IPS DF 6.9 (cell line): ENCODE measurements at regions not wholly inside any gene's neighbourhood (a gene's known extent, or its start where the extent isn't known, plus 50 kb on each side); places are given as distances from the start of the nearest gene placed in this dataset.
"Not testable (repeated sequence)": the region's sequence is repeated elsewhere in the genome, so short reads cannot be mapped to it uniquely, and the experiment has no call there.

Source experiments
- DNase-seq: peaks from one replicate; pipeline ENCODE4 v3.0.0-alpha.2; 2013; ENCODE audit warnings: low read depth, low spot score
- H3K27ac ChIP-seq: one replicate; pipeline ENCODE4 v1.5.1; 2013; ENCODE audit warnings: low read length, control low read depth
- H3K27me3 ChIP-seq: 2 replicates; pipeline ENCODE4 v1.6.1; 2013; ENCODE audit warnings: mild to moderate bottlenecking, low read length; ENCODE audit not compliant: control insufficient read depth, insufficient read depth
- H3K36me3 ChIP-seq: 2 replicates; pipeline ENCODE4 v1.6.1; 2013; ENCODE audit warnings: low read length; ENCODE audit not compliant: control insufficient read depth, insufficient read depth
- H3K4me1 ChIP-seq: 2 replicates; pipeline ENCODE4 v1.6.1; 2013; ENCODE audit warnings: low read length; ENCODE audit not compliant: control insufficient read depth, insufficient read depth
- H3K4me3 ChIP-seq: 2 replicates; pipeline ENCODE4 v1.5.1; 2013; ENCODE audit warnings: mild to moderate bottlenecking, low read length
- H3K9me3 ChIP-seq: 2 replicates; pipeline ENCODE4 v1.6.1; 2013; ENCODE audit warnings: low read length, inconsistent platforms; ENCODE audit not compliant: control insufficient read depth, insufficient read depth
- WGBS: extraction: QIAGEN DNeasy Blood & Tissue Kit; methylation state at CpG from one replicate; pipeline ENCODE4 v1.1.7; 2013; ENCODE audit warnings: mixed read lengths, missing lambda C conversion rate; ENCODE audit not compliant: insufficient read length, insufficient coverage; 5-methylcytosine and 5-hydroxymethylcytosine counted together

DNA sequence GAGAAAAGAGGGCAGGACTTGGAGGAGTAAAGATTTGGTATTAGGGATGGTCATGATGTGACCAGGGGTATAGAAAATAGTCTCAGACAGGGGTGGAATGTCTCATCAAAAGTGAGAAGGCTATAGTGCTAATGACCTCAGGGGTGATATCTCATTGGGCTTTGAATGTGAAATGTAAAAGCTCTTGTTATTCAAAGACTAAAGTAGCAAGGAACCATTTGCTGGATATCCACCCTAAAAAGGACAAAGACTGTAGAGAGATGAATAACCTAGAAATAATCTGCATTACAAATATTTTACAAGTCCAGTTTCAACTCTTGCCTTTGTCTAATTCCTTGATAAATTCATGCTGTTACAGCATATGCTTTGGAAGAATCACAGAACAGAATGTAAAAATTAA, 224.4 kb downstream of the ICOS start:
- Histone ChIP-seq H3K27ac (no peak overlapping the region), H3K27me3 (no peaks in the 10 kb centered on the region), H3K36me3 (no peaks in the 10 kb centered on the region), H3K4me3 (no peak overlapping the region), H3K4me1 (no peaks in the 10 kb centered on the region), H3K9me3 (no peaks in the 10 kb centered on the region)
- no peak for DNase-seq

GRCh38 chr2:204161886-204162285, 225.3 kb downstream of the ICOS start:
- no CpG with 5 or more reads among the region's 3 CpGs for WGBS
- no peak for DNase-seq
- no peaks in the 10 kb centered on the region for H3K9me3 ChIP-seq
- no peak overlapping the region for H3K27ac ChIP-seq
- no peaks in the 10 kb centered on the region for H3K36me3 ChIP-seq
- no peak overlapping the region for H3K4me3 ChIP-seq
- no peaks in the 10 kb centered on the region for H3K27me3 ChIP-seq
- no peaks in the 10 kb centered on the region for H3K4me1 ChIP-seq

- WGBS, result no CpG with 5 or more reads among the region's 3 CpGs
Observed at GRCh38 chr2:204166961-204167360, 230.4 kb downstream of the ICOS start.

DNA sequence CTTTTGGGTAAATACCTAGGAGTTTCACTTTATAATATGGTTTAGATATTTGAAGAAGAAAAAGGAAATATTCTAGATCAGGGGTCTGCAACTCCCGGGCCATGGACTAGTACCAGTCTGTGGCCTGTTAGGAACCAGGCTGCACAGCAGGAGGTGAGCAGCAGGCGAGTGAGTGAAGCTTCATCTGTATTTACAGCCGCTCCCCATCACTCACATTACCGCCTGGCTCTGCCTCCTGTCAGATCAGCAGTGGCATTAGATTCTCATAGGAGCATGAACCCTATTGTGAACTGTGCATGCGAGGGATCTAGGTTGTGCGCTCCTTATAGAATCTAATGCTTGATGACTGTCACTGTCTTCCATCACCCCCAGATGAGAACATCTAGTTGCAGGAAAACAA, 231.1 kb downstream of the ICOS start:
- not testable (repeated sequence) for H3K27ac ChIP-seq, H3K9me3 ChIP-seq, DNase-seq, H3K36me3 ChIP-seq, H3K4me1 ChIP-seq, H3K4me3 ChIP-seq, H3K27me3 ChIP-seq
- WGBS, result no CpG with 5 or more reads among the region's 6 CpGs

More at GRCh38 chr2:204166961-204167360, 230.4 kb downstream of the ICOS start:
- no peaks in the 10 kb centered on the region for H3K36me3 ChIP-seq
- no peaks in the 10 kb centered on the region for H3K9me3 ChIP-seq
- DNase-seq, result no peak
- peaks cover 3% of the 10 kb centered on the region; the same call in 1 of the 2 replicates for H3K4me1 ChIP-seq
- H3K27me3 ChIP-seq, result no peaks in the 10 kb centered on the region
- H3K4me3 ChIP-seq, result no peak overlapping the region
- no peak overlapping the region for H3K27ac ChIP-seq

DNA sequence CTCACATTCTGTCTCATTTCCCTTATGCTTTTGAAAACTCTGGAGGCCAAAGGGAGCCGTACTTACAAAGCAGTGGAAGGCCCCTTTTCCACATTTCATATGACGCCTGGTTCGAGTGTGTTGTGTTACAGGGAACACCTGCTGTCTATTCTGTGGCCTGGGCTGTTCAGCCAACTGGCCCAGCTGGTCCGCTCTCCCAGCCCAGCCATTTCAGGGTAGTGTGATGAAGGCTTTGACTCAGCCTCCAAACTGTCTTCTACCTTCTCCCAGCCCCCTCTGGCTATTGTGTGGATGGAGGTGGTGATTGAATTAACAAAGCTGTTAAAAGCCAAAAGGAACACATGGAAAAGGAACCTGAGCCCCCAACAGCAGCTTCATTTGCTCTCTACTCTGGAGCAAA, 233.8 kb downstream of the ICOS start:
- Histone ChIP-seq H3K4me3 (no peak overlapping the region), H3K4me1 (peaks cover 3% of the 10 kb centered on the region; the same call in 1 of the 2 replicates), H3K27me3 (no peaks in the 10 kb centered on the region), H3K27ac (no peak overlapping the region), H3K9me3 (no peaks in the 10 kb centered on the region), H3K36me3 (no peaks in the 10 kb centered on the region)
- whole genome bisulfite sequencing, result no CpG with 5 or more reads among the region's 4 CpGs
- no peak for DNase-seq

- Histone ChIP-seq H3K36me3 (no peaks in the 10 kb centered on the region), H3K4me1 (peaks cover 3% of the 10 kb centered on the region; the same call in 1 of the 2 replicates), H3K4me3 (no peak overlapping the region), H3K9me3 (no peaks in the 10 kb centered on the region), H3K27me3 (no peaks in the 10 kb centered on the region), H3K27ac (no peak overlapping the region)
- no CpG with 5 or more reads among the region's 6 CpGs for WGBS
- no peak for DNase-seq
Observed at GRCh38 chr2:204171432-204172144, 235.0 kb downstream of the ICOS start.

GRCh38 chr2:204172145-204172600, 235.6 kb downstream of the ICOS start:
- no peak for DNase-seq
- no peaks in the 10 kb centered on the region for H3K27me3 ChIP-seq
- no peaks in the 10 kb centered on the region for H3K36me3 ChIP-seq
- H3K27ac ChIP-seq, result no peak overlapping the region
- no CpG with 5 or more reads among the region's 7 CpGs for WGBS
- H3K4me3 ChIP-seq, result no peak overlapping the region
- no peaks in the 10 kb centered on the region for H3K9me3 ChIP-seq
- H3K4me1 ChIP-seq, result peaks cover 3% of the 10 kb centered on the region; the same call in 1 of the 2 replicates

- no peaks in the 10 kb centered on the region for H3K36me3 ChIP-seq
- DNase-seq, result no peak
- H3K4me1 ChIP-seq, result peaks cover 3% of the 10 kb centered on the region; the same call in 1 of the 2 replicates
- no CpG with 5 or more reads among the region's 2 CpGs for WGBS
- H3K27me3 ChIP-seq, result no peaks in the 10 kb centered on the region
- no peak overlapping the region for H3K27ac ChIP-seq
- H3K9me3 ChIP-seq, result no peaks in the 10 kb centered on the region
- no peak overlapping the region for H3K4me3 ChIP-seq
Observed at GRCh38 chr2:204174034-204174433, 237.5 kb downstream of the ICOS start.

DNA sequence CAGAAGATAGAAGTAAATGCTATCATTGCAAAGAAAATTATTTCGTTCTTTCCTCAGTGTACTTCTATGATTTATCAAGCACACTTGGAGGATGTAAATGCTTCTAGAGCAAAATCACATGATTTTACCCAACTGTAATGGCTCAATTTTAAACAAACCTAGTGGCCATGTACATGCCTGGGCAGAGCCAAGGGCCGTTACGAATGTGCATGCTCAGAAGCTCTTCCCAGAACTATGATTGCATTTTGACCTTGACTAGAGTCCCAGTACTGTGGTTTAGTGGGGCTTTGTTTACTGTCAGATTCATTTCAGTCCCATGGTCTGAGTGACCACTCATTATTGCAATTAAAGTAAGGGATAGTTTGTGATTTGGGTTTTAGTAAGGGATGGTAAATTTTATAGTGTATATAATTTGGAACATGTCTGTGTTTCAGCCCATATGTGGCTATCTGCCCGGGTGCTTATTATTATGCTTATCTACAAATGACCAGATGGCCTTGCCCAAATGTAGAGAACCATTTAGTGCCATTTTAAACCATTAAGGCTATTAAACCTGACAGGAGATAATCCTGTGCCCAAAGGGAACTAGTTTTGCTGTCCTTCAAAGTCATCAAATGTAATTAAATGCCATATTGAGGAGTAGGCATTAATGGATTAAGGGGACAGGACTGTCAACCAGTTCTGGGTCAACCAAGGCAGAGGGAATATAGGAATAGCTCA, 239.1 kb downstream of the ICOS start:
- no CpG with 5 or more reads among the region's 4 CpGs for WGBS
- no peaks in the 10 kb centered on the region for H3K4me1 ChIP-seq
- no peaks in the 10 kb centered on the region for H3K9me3 ChIP-seq
- no peaks in the 10 kb centered on the region for H3K36me3 ChIP-seq
- no peak for DNase-seq
- H3K27me3 ChIP-seq, result no peaks in the 10 kb centered on the region
- no peak overlapping the region for H3K27ac ChIP-seq
- H3K4me3 ChIP-seq, result no peak overlapping the region

DNA sequence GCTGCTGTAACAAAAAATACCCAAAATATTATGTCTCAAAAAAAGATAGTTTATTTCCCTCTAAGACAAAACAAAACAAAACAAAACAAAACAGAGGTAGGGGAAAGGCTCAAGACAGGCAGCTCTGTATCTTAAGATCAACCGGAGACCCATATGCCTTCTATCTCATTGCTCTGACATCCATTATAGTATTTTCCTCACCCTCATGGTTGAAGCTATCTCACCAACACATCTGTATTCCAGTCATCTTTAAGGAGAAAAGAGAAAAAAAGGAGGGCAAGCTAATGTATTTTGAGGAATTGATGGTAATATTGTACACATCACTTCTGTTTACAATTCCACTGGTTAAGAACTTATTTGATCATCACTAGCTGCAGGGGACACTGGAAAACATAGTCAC, 239.7 kb downstream of the ICOS start:
- DNase-seq, result no peak
- WGBS, result no CpG with 5 or more reads among the region's 1 CpG
- H3K27me3 ChIP-seq, result no peaks in the 10 kb centered on the region
- no peak overlapping the region for H3K27ac ChIP-seq
- H3K4me3 ChIP-seq, result no peak overlapping the region
- H3K36me3 ChIP-seq, result no peaks in the 10 kb centered on the region
- H3K9me3 ChIP-seq, result no peaks in the 10 kb centered on the region
- no peaks in the 10 kb centered on the region for H3K4me1 ChIP-seq
